Neural progenitor cell (in vitro differentiated cells): ENCODE measurements at regions not wholly inside any gene's neighbourhood (a gene's known extent, or its start where the extent isn't known, plus 50 kb on each side); places are given as distances from the start of the nearest gene placed in this dataset.

Experiments used
- DNase-seq: peaks from one replicate; pipeline ENCODE4 v3.0.0-alpha.2; 2016; ENCODE audit warnings: low spot score
- H2AFZ ChIP-seq: fragments of 200-600 bp; sonication (generic); replicated peaks from 2 replicates; pipeline ENCODE4 v1.6.1; 2016; ENCODE audit warnings: antibody characterized with exemption
- H3F3A ChIP-seq: fragments of 200-600 bp; sonication (generic); 2 replicates; pipeline ENCODE4 v1.6.1; 2016; ENCODE audit warnings: antibody characterized with exemption, low read depth
- H3K27ac ChIP-seq: fragments of 200-600 bp; sonication (generic); 2 replicates; pipeline ENCODE4 v1.5.1; 2016; ENCODE audit warnings: mild to moderate bottlenecking
- H3K27me3 ChIP-seq: fragments of 200-600 bp; sonication (generic); 2 replicates; pipeline ENCODE4 v1.6.1; 2016; ENCODE audit warnings: mild to moderate bottlenecking, moderate library complexity
- H3K36me3 ChIP-seq: fragments of 200-600 bp; sonication (generic); 2 replicates; pipeline ENCODE4 v1.5.1; 2016
- H3K4me1 ChIP-seq: fragments of 200-600 bp; sonication (generic); 2 replicates; pipeline ENCODE4 v1.6.1; 2016; ENCODE audit warnings: mixed run types
- H3K4me2 ChIP-seq: fragments of 200-600 bp; sonication (generic); 2 replicates; pipeline ENCODE4 v1.6.1; 2016
- H3K4me3 ChIP-seq: fragments of 200-600 bp; sonication (generic); 2 replicates; pipeline ENCODE4 v1.5.1; 2016
- H3K79me2 ChIP-seq: fragments of 200-600 bp; sonication (generic); 2 replicates; pipeline ENCODE4 v1.6.1; 2016; ENCODE audit warnings: low read depth
- H3K9ac ChIP-seq: fragments of 200-600 bp; sonication (generic); 2 replicates; pipeline ENCODE4 v1.6.1; 2016
- H3K9me3 ChIP-seq: fragments of 200-600 bp; sonication (generic); 2 replicates; pipeline ENCODE4 v1.5.1; 2016; ENCODE audit warnings: low read depth
- H4K20me1 ChIP-seq: fragments of 200-600 bp; sonication (generic); 2 replicates; pipeline ENCODE4 v1.6.1; 2016; ENCODE audit warnings: low read depth
- H3K27ac Mint-ChIP-seq: 3 replicates; pipeline ENCODE4 v1.8.0; 2021; ENCODE audit warnings: mixed read lengths
- H3K27me3 Mint-ChIP-seq: 2 replicates; pipeline ENCODE4 v1.8.0; 2022; ENCODE audit warnings: low read depth, mild to moderate bottlenecking, inconsistent platforms, moderate library complexity, mixed read lengths; ENCODE audit not compliant: insufficient read depth
- H3K36me3 Mint-ChIP-seq: 3 replicates; pipeline ENCODE4 v1.8.0; 2021; ENCODE audit warnings: mixed read lengths
- H3K4me1 Mint-ChIP-seq: 3 replicates; pipeline ENCODE4 v1.8.0; 2021; ENCODE audit warnings: mixed read lengths
- H3K4me3 Mint-ChIP-seq: 3 replicates; pipeline ENCODE4 v1.8.0; 2021; ENCODE audit warnings: mild to moderate bottlenecking, moderate library complexity, mixed read lengths
- H3K9me3 Mint-ChIP-seq: 3 replicates; pipeline ENCODE4 v1.8.0; 2020; ENCODE audit warnings: mixed read lengths
- CTCF ChIP-seq: fragments of 200-600 bp; sonication (generic); IDR thresholded peaks from 2 replicates; pipeline ENCODE4 v1.5.1; 2017; ENCODE audit warnings: antibody characterized with exemption, mild to moderate bottlenecking
- EZH2 ChIP-seq: fragments of 200-600 bp; sonication (generic); IDR thresholded peaks from 2 replicates; pipeline ENCODE4 v1.6.1; 2017; ENCODE audit warnings: antibody characterized with exemption, mild to moderate bottlenecking, moderate library complexity
- EZH2phosphoT487 ChIP-seq: fragments of 200-600 bp; sonication (generic); IDR thresholded peaks from 2 replicates; pipeline ENCODE4 v1.6.1; 2017; ENCODE audit warnings: antibody characterized with exemption

GRCh38 chr9:119802621-119803020 is 433.4 kb upstream of the BRINP1 start:
- Histone ChIP-seq H4K20me1 (no peaks in the 10 kb centered on the region), H3K79me2 (no peaks in the 10 kb centered on the region), H3K9me3 (no peaks in the 10 kb centered on the region), H3K4me2 (no peak overlapping the region), H3K4me1 (no peaks in the 10 kb centered on the region), H3K27me3 (no peaks in the 10 kb centered on the region), H2AFZ (peak overlapping the region; percentile 85), H3K4me3 (no peak overlapping the region), H3K9ac (no peak overlapping the region), H3F3A (no peaks in the 10 kb centered on the region), H3K27ac (no peak overlapping the region), H3K36me3 (no peaks in the 10 kb centered on the region)
- H3K4me3 Mint-ChIP-seq: no peak overlapping the region
- H3K36me3 Mint-ChIP-seq: no peaks in the 10 kb centered on the region
- H3K4me1 Mint-ChIP-seq: peaks cover 12% of the 10 kb centered on the region
- H3K27ac Mint-ChIP-seq: no peak overlapping the region
- TF ChIP-seq CTCF: no peak
- no peak for TF ChIP-seq EZH2phosphoT487
- no peak for TF ChIP-seq EZH2
- peak; percentile 31 for DNase-seq
- peaks cover 2% of the 10 kb centered on the region for H3K27me3 Mint-ChIP-seq
- no peaks in the 10 kb centered on the region for H3K9me3 Mint-ChIP-seq

GRCh38 chr9:119802133-119802532 is 432.9 kb upstream of the BRINP1 start:
- Histone ChIP-seq H3K27ac (no peak overlapping the region), H2AFZ (no peak overlapping the region), H3K79me2 (no peaks in the 10 kb centered on the region), H3K4me2 (no peak overlapping the region), H4K20me1 (no peaks in the 10 kb centered on the region), H3F3A (no peaks in the 10 kb centered on the region), H3K4me3 (no peak overlapping the region), H3K9ac (no peak overlapping the region), H3K27me3 (no peaks in the 10 kb centered on the region), H3K36me3 (no peaks in the 10 kb centered on the region), H3K4me1 (no peaks in the 10 kb centered on the region), H3K9me3 (no peaks in the 10 kb centered on the region)
- Mint-ChIP-seq H3K27me3 (peaks cover 2% of the 10 kb centered on the region), H3K9me3 (no peaks in the 10 kb centered on the region), H3K36me3 (no peaks in the 10 kb centered on the region), H3K27ac (no peak overlapping the region), H3K4me3 (no peak overlapping the region), H3K4me1 (peaks cover 12% of the 10 kb centered on the region)
- TF ChIP-seq EZH2: no peak
- no peak for TF ChIP-seq EZH2phosphoT487
- no peak for TF ChIP-seq CTCF
- no peak for DNase-seq

- Histone ChIP-seq H3K4me3 (no peak overlapping the region), H4K20me1 (no peaks in the 10 kb centered on the region), H3F3A (no peaks in the 10 kb centered on the region), H3K79me2 (no peaks in the 10 kb centered on the region), H3K9me3 (no peaks in the 10 kb centered on the region), H3K9ac (no peak overlapping the region), H2AFZ (no peak overlapping the region), H3K27me3 (no peaks in the 10 kb centered on the region), H3K36me3 (no peaks in the 10 kb centered on the region), H3K4me1 (no peaks in the 10 kb centered on the region), H3K27ac (no peak overlapping the region), H3K4me2 (no peak overlapping the region)
- Mint-ChIP-seq H3K36me3 (no peaks in the 10 kb centered on the region), H3K27me3 (peaks cover 2% of the 10 kb centered on the region), H3K4me3 (no peak overlapping the region), H3K27ac (no peak overlapping the region), H3K9me3 (no peaks in the 10 kb centered on the region), H3K4me1 (peaks cover 12% of the 10 kb centered on the region)
- TF ChIP-seq EZH2phosphoT487 (no peak), EZH2 (no peak), CTCF (no peak)
- no peak for DNase-seq
These were observed 432.1 kb upstream of the BRINP1 start for GRCh38 chr9:119801311-119801710.
